K562 (cell line): ENCODE measurements at regions not wholly inside any gene's neighbourhood (a gene's known extent, or its start where the extent isn't known, plus 50 kb on each side); places are given as distances from the start of the nearest gene placed in this dataset.

Source experiments
- ATAC-seq: fragments of 200-7000 bp; cut with Tn5 transposase; 3 replicates; pipeline ENCODE4 v1.9.1; 2020; ENCODE audit warnings: moderate library complexity
- BruUV-seq: library from RNA; stranded (reverse); fragments of 400-500 nt; replicated peaks from 2 replicates; lab custom pipeline; 2021; lab: Mats Ljungman, UMichigan
- CTCF ChIA-PET: fragments of 300-600 bp; formaldehyde crosslinking; extraction: SDS; loops from one replicate; lab custom pipeline; 2021; ENCODE audit warnings: low intra/inter-chr PET ratio; lab: Yijun Ruan, JAX
- POLR2A ChIA-PET: fragments of 300-600, 350-650 bp; sonication (Branson Sonifier 250); formaldehyde crosslinking; extraction: SDS; loops from one replicate; lab custom pipeline; 2021; ENCODE audit warnings: antibody characterized with exemption, inconsistent platforms; lab: Yijun Ruan, JAX
- DNase-seq, 4 experiments: peaks; one replicate each; pipeline versions ENCODE4 v3.0.0 to v3.0.0-alpha.2; 2011 to 2018; ENCODE audit warnings: low spot score in 3 of 4, mixed read lengths in 3 of 4; ENCODE audit errors: extremely low read depth in 1 of 4
- FAIRE-seq: peaks from 2 replicates; lab custom pipeline; 2011; peaks lifted over from hg19 to GRCh38; lab: Jason Lieb, UNC
- H2AFZ ChIP-seq: 2 replicates; pipeline ENCODE4 v1.6.0; 2011; ENCODE audit warnings: low read depth, low read length, control low read depth, inconsistent platforms
- H3K27ac ChIP-seq: fragments of 200-600 bp; 3 replicates; pipeline ENCODE4 v1.8.0; 2011; ENCODE audit warnings: low read depth, mild to moderate bottlenecking, control low read depth, inconsistent platforms, low read length, moderate library complexity, mixed read lengths; ENCODE audit errors: extremely low read depth
- H3K27me3 ChIP-seq, 2 experiments: fragments of 300-600 bp in 1 of 2; 2 replicates in 1 of 2; 3 replicates in 1 of 2; pipeline versions ENCODE4 v1.6.0 to v1.8.0; 2011; ENCODE audit warnings: inconsistent platforms in 2 of 2, low read length in 2 of 2, mild to moderate bottlenecking in 1 of 2, mixed read lengths in 1 of 2, moderate library complexity in 1 of 2; ENCODE audit not compliant: control insufficient read depth in 2 of 2, insufficient read depth in 2 of 2
- H3K36me3 ChIP-seq: fragments of 300-600 bp; 3 replicates; pipeline ENCODE4 v1.8.0; 2011; ENCODE audit warnings: mild to moderate bottlenecking, low read length, inconsistent platforms; ENCODE audit not compliant: control insufficient read depth, insufficient read depth
- H3K4me1 ChIP-seq, 2 experiments: fragments of 200-600 bp in 1 of 2; replicated peaks in 1 of 2; 2 replicates in 1 of 2; 3 replicates in 1 of 2; pipeline versions ENCODE4 v1.5.1 to v1.8.0; 2011; ENCODE audit warnings: inconsistent platforms in 2 of 2, low read length in 2 of 2, mild to moderate bottlenecking in 1 of 2, mixed read lengths in 1 of 2, moderate library complexity in 1 of 2; ENCODE audit not compliant: control insufficient read depth in 2 of 2, insufficient read depth in 2 of 2
- H3K4me2 ChIP-seq: 2 replicates; pipeline ENCODE4 v1.6.1; 2011; ENCODE audit warnings: low read length, control low read depth, inconsistent platforms, mixed read lengths; ENCODE audit not compliant: insufficient read depth
- H3K4me3 ChIP-seq: fragments of 200-600 bp; sonication (generic), shearing (Covaris generic); 2 replicates; pipeline ENCODE4 v1.5.1; 2016; ENCODE audit warnings: control low read depth, inconsistent platforms
- H3K79me2 ChIP-seq: fragments of 200-600 bp; 3 replicates; pipeline ENCODE4 v1.8.0; 2011; ENCODE audit warnings: low read length, inconsistent platforms; ENCODE audit not compliant: control insufficient read depth, insufficient read depth
- H3K9ac ChIP-seq, 2 experiments: 2 replicates each; pipeline versions ENCODE4 v1.6.0 to v1.6.1; 2011; ENCODE audit warnings: low read depth in 2 of 2, low read length in 2 of 2, control low read depth in 1 of 2, inconsistent platforms in 1 of 2, mild to moderate bottlenecking in 1 of 2, mixed read lengths in 1 of 2; ENCODE audit not compliant: insufficient read depth in 1 of 2
- H3K9me1 ChIP-seq: one replicate; pipeline ENCODE4 v1.6.0; 2011; ENCODE audit warnings: inconsistent platforms, mild to moderate bottlenecking, low read length, moderate library complexity; ENCODE audit not compliant: control insufficient read depth, insufficient read depth
- H3K9me3 ChIP-seq: replicated peaks from 2 replicates; pipeline ENCODE4 v1.5.1; 2011; ENCODE audit warnings: low read depth, low read length, inconsistent platforms; ENCODE audit not compliant: control insufficient read depth, insufficient read depth
- H4K20me1 ChIP-seq: replicated peaks from 2 replicates; pipeline ENCODE4 v1.6.1; 2011; ENCODE audit warnings: low read length, inconsistent platforms, mixed read lengths; ENCODE audit not compliant: control insufficient read depth, insufficient read depth
- BACH1 ChIP-seq: fragments of 200-800 bp; sonication (Bioruptor generic); IDR thresholded peaks from 2 replicates; pipeline ENCODE4 v1.6.1; 2016; ENCODE audit warnings: missing genetic modification characterization, missing compliant biosample characterization
- HDAC3 ChIP-seq: fragments of 450-650 bp; IDR thresholded peaks from 2 replicates; pipeline ENCODE4 v1.6.1; 2018; ENCODE audit warnings: borderline replicate concordance, mild to moderate bottlenecking, moderate library complexity; ENCODE audit not compliant: partially characterized antibody
- KLF10 ChIP-seq: fragments of 250-450 bp; sonication (Bioruptor Pico); IDR thresholded peaks from 2 replicates; pipeline ENCODE4 v1.6.1; 2021; ENCODE audit warnings: matching md5 sums
- NFIC ChIP-seq: fragments of 450-650 bp; IDR thresholded peaks from 2 replicates; pipeline ENCODE4 v1.6.1; 2017; ENCODE audit warnings: mild to moderate bottlenecking, inconsistent platforms
- POLR3A ChIP-seq: IDR thresholded peaks from 2 replicates; pipeline ENCODE4 v1.6.1; 2011; ENCODE audit warnings: borderline replicate concordance, mild to moderate bottlenecking, moderate library complexity; ENCODE audit not compliant: insufficient read length, insufficient read depth; ENCODE audit errors: extremely low read depth
- RBBP5 ChIP-seq: fragments of 200-600 bp; sonication (generic); IDR thresholded peaks from 2 replicates; pipeline ENCODE4 v1.6.1; 2012; ENCODE audit warnings: borderline replicate concordance, mild to moderate bottlenecking, low read length, control low read depth, inconsistent platforms; ENCODE audit not compliant: insufficient read depth, poor library complexity, severe bottlenecking
- RBM14 ChIP-seq: fragments of 200-400 bp; formaldehyde crosslinking; IDR thresholded peaks from 2 replicates; pipeline ENCODE4 v1.6.1; 2018; ENCODE audit warnings: low read depth, mild to moderate bottlenecking, low read length, moderate library complexity, borderline replicate concordance; ENCODE audit not compliant: insufficient read depth
- RBM39 ChIP-seq: fragments of 200-400 bp; formaldehyde crosslinking; optimal IDR thresholded peaks from 2 replicates; pipeline ENCODE3; 2018; ENCODE audit warnings: low read depth, low read length
- RUNX1 ChIP-seq: sonication (generic); IDR thresholded peaks from 2 replicates; pipeline ENCODE4 v1.6.1; 2016; ENCODE audit warnings: antibody characterized with exemption, low read depth
- SMAD4 ChIP-seq: fragments of 250-450 bp; sonication (Bioruptor Pico); conservative IDR thresholded peaks from 2 replicates; pipeline ENCODE4 v1.8.0; 2021; ENCODE audit warnings: inconsistent platforms, mild to moderate bottlenecking, moderate library complexity
- SRSF3 ChIP-seq: fragments of 200-400 bp; formaldehyde crosslinking; IDR thresholded peaks from 2 replicates; pipeline ENCODE4 v1.6.1; 2016; ENCODE audit warnings: mild to moderate bottlenecking, low read length, moderate library complexity; ENCODE audit not compliant: insufficient read depth
- ZNF12 ChIP-seq: sonication (generic); formaldehyde crosslinking; IDR thresholded peaks from 2 replicates; pipeline ENCODE4 v1.4.0; 2020; ENCODE audit warnings: mild to moderate bottlenecking, missing genetic modification reagents
- ZNF224 ChIP-seq: sonication (generic); formaldehyde crosslinking; IDR thresholded peaks from 2 replicates; pipeline ENCODE4 v1.8.0; 2022; ENCODE audit warnings: mild to moderate bottlenecking, missing genetic modification reagents
- ZNF280A ChIP-seq: fragments of 450-650 bp; IDR thresholded peaks from 2 replicates; pipeline ENCODE4 v1.6.1; 2018; ENCODE audit warnings: mild to moderate bottlenecking, low read depth; ENCODE audit not compliant: partially characterized antibody
- ZNF717 ChIP-seq: fragments of 250-450 bp; sonication (Bioruptor Pico); IDR thresholded peaks from 2 replicates; pipeline ENCODE4 v1.5.0; 2021
- WGBS: fragments of 100-300 bp; shearing (Covaris generic); methylation state at CpG from one replicate; pipeline ENCODE4 v1.1.6; 2016; ENCODE audit warnings: low coverage, mixed read lengths; ENCODE audit not compliant: insufficient coverage; ENCODE audit errors: missing lambda C conversion rate; 5-methylcytosine and 5-hydroxymethylcytosine counted together
- in situ Hi-C: fragments of 300-500 bp; cut with MboI; formaldehyde crosslinking; loops from 4 replicates; pipeline ENCODE4 v1.15.0; 2018; ENCODE audit warnings: inconsistent platforms, mixed read lengths
- intact Hi-C: fragments of 100-400 bp; cut with micrococcal nuclease; formaldehyde crosslinking; loops from 2 replicates; pipeline ENCODE4 v1.14.2; 2022

- H3K9ac ChIP-seq = no peak overlapping the region
- no peaks in the 10 kb centered on the region for H3K36me3 ChIP-seq
- DNase-seq (no peak), ATAC-seq (no peak), FAIRE-seq (no peak)
- no peaks in the 10 kb centered on the region for H3K4me1 ChIP-seq
- no peak overlapping the region for H2AFZ ChIP-seq
- no TSS peak for BruUV-seq
- intact Hi-C loops (no loop called here), in situ Hi-C loops (no loop called here)
- peaks cover 0 to 10% of the 10 kb centered on the region in 2 experiments; a peak in 2 of 5 replicates for H3K27me3 ChIP-seq
- H3K4me3 ChIP-seq = no peak overlapping the region
- POLR2A ChIA-PET = no interaction called here
- H3K4me2 ChIP-seq = no peak overlapping the region
- H4K20me1 ChIP-seq = 0 out of 2 replicates have a peak, but pooled peaks cover 4% of the 10 kb centered on the region
- H3K27ac ChIP-seq = no peak overlapping the region
- H3K9me3 ChIP-seq = no peaks in the 10 kb centered on the region
- WGBS = under 1% methylated on average over 12 of the region's 13 CpGs
- CTCF ChIA-PET = no interaction called here
- TF ChIP-seq POLR3A (no peak), RBM14 (no peak), RUNX1 (no peak), HDAC3 (no peak)
- H3K79me2 ChIP-seq = no peaks in the 10 kb centered on the region
- H3K9me1 ChIP-seq = no peaks in the 10 kb centered on the region
Measured at GRCh38 chr22:48253136-48253535, 1490.7 kb downstream of the TBC1D22A start.

- no peak overlapping the region for H3K4me2 ChIP-seq
- FAIRE-seq (no peak), DNase-seq (no peak), ATAC-seq (no peak)
- in situ Hi-C loops = no loop called here
- no peak overlapping the region for H3K27ac ChIP-seq
- ChIA-PET CTCF (no interaction called here), POLR2A (no interaction called here)
- no peak overlapping the region for H3K9ac ChIP-seq
- H3K4me3 ChIP-seq = no peak overlapping the region
- peaks cover 0 to 7% of the 10 kb centered on the region in 2 experiments; a peak in 1 of 5 replicates for H3K27me3 ChIP-seq
- H3K36me3 ChIP-seq = no peaks in the 10 kb centered on the region
- TF ChIP-seq ZNF717 (CRISPR knock-in tag) = no peak
- no peak for TF ChIP-seq ZNF280A
- TF ChIP-seq BACH1 = no peak
- TF ChIP-seq ZNF12 (CRISPR knock-in tag) = no peak
- TF ChIP-seq RBBP5 = no peak
- TF ChIP-seq KLF10 (CRISPR knock-in tag) = no peak
- TF ChIP-seq NFIC = no peak
- no peak for TF ChIP-seq SMAD4 (CRISPR knock-in tag)
- TF ChIP-seq RBM39 = no peak
- no peak for TF ChIP-seq SRSF3
- TF ChIP-seq ZNF224 (CRISPR knock-in tag) = no peak
- TF ChIP-seq, all 486 proteins: peak for 0
- Histone ChIP-seq H3K9me3 (no peaks in the 10 kb centered on the region), H3K9me1 (no peaks in the 10 kb centered on the region), H2AFZ (no peak overlapping the region), H3K4me1 (no peaks in the 10 kb centered on the region), H4K20me1 (0 out of 2 replicates have a peak, but pooled peaks cover 4% of the 10 kb centered on the region), H3K79me2 (no peaks in the 10 kb centered on the region)
- WGBS = 0% methylated on average over 3 of the region's 5 CpGs
- no TSS peak for BruUV-seq
- intact Hi-C loops = no loop called here
Measured at GRCh38 chr22:48251629-48252028, 1489.2 kb downstream of the TBC1D22A start.
